K562 (cell line): ENCODE measurements at regions not wholly inside any gene's neighbourhood (a gene's known extent, or its start where the extent isn't known, plus 50 kb on each side); places are given as distances from the start of the nearest gene placed in this dataset.

Experiments
- CHD2 ChIP-seq: IDR thresholded peaks from 2 replicates; pipeline ENCODE4 v1.6.1; 2011; ENCODE audit warnings: low read depth, low read length
- NONO ChIP-seq, 2 experiments: fragments of 200-400 bp in 1 of 2; fragments of 450-650 bp in 1 of 2; formaldehyde crosslinking in 1 of 2; IDR thresholded peaks; 2 replicates each; pipeline ENCODE4 v1.6.1; 2017; ENCODE audit warnings: low read depth in 2 of 2, mild to moderate bottlenecking in 2 of 2, moderate library complexity in 2 of 2, low read length in 1 of 2
- RBFOX2 ChIP-seq: fragments of 200-400 bp; formaldehyde crosslinking; IDR thresholded peaks from 2 replicates; pipeline ENCODE4 v1.6.1; 2017; ENCODE audit warnings: low read depth, mild to moderate bottlenecking, low read length, moderate library complexity
- TOE1 ChIP-seq, 2 experiments: fragments of 450-650 bp in 1 of 2; sonication (generic) in 1 of 2; formaldehyde crosslinking in 1 of 2; IDR thresholded peaks; 2 replicates each; pipeline versions ENCODE4 v1.7.1 to v1.8.0; 2016 to 2022; ENCODE audit warnings: borderline replicate concordance in 2 of 2, mild to moderate bottlenecking in 2 of 2, antibody characterized with exemption in 1 of 2, inconsistent platforms in 1 of 2, low read depth in 1 of 2, missing genetic modification reagents in 1 of 2, moderate library complexity in 1 of 2
- ZNF830 ChIP-seq: fragments of 250-450 bp; sonication (Bioruptor Pico); IDR thresholded peaks from 2 replicates; pipeline ENCODE4 v1.5.0; 2021; ENCODE audit warnings: mild to moderate bottlenecking
- TF ChIP-seq, protein P1 (sequence below), 3 experiments: IDR thresholded peaks in 2 of 3; conservative IDR thresholded peaks in 1 of 3; 2 replicates each; pipeline ENCODE4 v1.5.1; 2011 to 2012; ENCODE audit warnings: low read length in 3 of 3, mild to moderate bottlenecking in 3 of 3, control low read depth in 2 of 3, improper control_type of control experiment in 1 of 3, inconsistent platforms in 1 of 3, low read depth in 1 of 3, mixed read lengths in 1 of 3, moderate library complexity in 1 of 3; ENCODE audit not compliant: insufficient read depth in 2 of 3

- TF ChIP-seq TOE1 (IDR thresholded peaks at IDR 0.05; ENCODE audit: borderline replicate concordance) (no peak), TOE1 (CRISPR knock-in tag; IDR thresholded peaks at IDR 0.05; ENCODE audit: borderline replicate concordance, low read depth) (no peak), ZNF830 (CRISPR knock-in tag) (no peak), RBFOX2 (no peak), NONO (IDR thresholded peaks at IDR 0.05; ENCODE audit: low read depth in 2 of 2, low read length in 1 of 2) (no peak), CHD2 (no peak)
- TF ChIP-seq, protein P1, sequence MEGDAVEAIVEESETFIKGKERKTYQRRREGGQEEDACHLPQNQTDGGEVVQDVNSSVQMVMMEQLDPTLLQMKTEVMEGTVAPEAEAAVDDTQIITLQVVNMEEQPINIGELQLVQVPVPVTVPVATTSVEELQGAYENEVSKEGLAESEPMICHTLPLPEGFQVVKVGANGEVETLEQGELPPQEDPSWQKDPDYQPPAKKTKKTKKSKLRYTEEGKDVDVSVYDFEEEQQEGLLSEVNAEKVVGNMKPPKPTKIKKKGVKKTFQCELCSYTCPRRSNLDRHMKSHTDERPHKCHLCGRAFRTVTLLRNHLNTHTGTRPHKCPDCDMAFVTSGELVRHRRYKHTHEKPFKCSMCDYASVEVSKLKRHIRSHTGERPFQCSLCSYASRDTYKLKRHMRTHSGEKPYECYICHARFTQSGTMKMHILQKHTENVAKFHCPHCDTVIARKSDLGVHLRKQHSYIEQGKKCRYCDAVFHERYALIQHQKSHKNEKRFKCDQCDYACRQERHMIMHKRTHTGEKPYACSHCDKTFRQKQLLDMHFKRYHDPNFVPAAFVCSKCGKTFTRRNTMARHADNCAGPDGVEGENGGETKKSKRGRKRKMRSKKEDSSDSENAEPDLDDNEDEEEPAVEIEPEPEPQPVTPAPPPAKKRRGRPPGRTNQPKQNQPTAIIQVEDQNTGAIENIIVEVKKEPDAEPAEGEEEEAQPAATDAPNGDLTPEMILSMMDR (IDR thresholded peaks at IDR 0.05 in 2 of 3, conservative IDR thresholded peaks at IDR 0.05 in 1 of 3; ENCODE audit: insufficient read depth in 2 of 3, low read depth in 1 of 3, low read length in 3 of 3), result no peak
Measured at GRCh38 chr5:6202968-6203365, 175.4 kb downstream of the MED10 start.
